ENCODE measurements at regions not wholly inside any gene's neighbourhood (a gene's known extent, or its start where the extent isn't known, plus 50 kb on each side); places are given as distances from the start of the nearest gene placed in this dataset.
"Not testable (repeated sequence)": the region's sequence is repeated elsewhere in the genome, so short reads cannot be mapped to it uniquely, and the experiment has no call there.

DNA sequence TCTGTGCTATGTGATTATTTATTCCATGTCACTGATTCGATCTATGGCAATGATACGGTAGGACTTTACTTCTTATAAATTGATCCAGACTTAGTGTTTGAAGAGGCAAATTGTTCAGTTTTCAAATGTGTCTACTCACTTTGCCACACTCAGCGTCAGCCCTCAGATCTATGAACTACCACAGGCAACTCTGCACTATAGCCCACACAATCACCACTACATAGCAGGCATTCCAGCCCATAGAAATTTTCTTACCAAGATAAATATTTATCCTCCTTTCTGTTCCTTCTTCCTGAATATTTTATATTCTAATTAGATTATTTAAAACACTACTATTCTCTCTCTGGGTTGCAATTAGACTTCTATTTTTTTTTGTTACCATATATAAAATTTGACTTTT, 776.1 kb downstream of the BRINP3 start:
- DNase-seq = no peak

DNA sequence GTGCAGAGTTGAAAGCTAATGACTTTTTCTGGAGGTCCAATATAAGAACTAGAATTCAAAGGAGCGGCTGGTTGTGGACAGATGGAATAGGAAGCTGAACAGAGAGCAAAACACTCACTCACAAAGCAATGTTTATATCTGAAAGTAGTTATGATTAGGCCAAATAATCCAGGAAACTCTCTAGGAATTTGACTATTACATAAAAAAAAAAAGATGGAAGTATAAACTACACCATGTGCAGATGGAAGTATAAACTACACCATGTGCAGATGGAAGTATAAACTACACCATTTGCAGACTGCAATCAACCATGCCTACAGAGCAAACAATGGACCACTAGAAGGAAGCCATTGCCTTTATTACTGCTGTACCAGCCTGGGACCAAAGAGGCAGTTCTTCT, 771.1 kb downstream of the BRINP3 start:
- no peak for DNase-seq

DNA sequence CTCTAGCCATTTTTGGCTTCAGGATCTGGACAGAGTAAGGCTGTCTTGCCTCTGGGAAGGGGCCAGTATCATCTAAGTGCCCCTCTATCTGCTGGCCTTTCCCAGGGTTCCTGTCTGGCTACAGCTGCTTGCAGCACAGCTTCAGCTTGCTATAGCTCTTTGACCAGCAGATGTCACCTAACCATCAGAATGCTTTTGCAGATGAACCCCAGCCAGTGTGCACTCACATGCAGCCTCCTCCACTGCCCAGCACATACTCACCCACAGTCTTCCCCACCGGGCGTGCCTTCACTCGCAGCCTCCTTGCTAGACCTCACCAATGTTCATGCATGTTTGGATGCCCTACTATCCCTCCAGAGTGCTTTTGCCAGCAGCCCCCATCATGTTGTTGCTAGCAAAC, 769.0 kb downstream of the BRINP3 start:
- DNase-seq = no peak

DNA sequence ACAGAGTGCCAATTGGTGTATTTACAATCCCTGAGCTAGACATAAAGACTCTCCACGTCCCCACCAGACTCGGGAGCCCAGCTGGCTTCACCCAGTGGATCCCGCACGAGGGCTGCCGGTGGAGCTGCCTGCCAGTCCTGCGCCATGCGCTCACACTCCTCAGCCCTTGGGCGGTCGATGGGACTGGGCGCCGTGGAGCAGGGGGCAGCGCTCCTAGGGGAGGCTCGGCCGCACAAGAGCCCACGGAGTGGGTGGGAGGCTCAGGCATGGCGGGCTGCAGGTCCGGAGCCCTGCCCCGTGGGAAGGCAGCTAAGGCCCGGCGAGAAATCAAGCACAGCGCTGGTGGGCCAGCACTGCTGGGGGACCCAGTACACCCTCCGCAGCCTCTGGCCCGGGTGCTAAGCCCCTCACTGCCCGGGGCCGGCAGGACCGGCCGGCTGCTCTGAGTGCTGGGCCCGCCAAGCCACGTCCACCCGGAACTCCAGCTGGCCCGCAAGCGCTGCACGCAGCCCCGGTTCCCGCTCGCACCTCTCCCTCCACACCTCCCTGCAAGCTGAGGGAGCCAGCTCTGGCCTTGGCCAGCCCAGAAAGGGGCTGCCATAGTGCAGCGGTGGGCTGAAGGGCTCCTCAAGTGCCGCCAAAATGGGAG, 759.4 kb downstream of the BRINP3 start:
- not testable (repeated sequence) for DNase-seq

DNA sequence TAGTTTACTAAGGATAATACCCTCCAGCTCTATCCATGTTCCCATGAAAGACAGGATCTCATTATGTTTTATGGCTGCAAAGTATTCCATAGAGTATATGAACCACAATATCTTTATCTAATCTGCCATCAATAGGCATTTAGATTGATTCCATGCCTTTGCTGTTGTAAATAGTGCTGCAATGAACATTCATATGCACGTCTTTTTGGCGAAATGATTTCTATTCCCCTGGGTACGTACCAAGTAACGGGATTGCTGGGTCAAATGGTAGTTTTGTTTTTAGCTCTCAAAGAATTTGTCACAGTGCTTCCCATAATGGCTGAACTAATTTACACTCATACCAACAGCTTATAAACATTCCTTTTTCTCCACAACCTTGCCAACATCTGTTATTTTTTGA, 750.9 kb downstream of the BRINP3 start:
- DNase-seq = no peak

GRCh38 chr1:189751311-189751710, 726.4 kb downstream of the BRINP3 start:
- no peak for DNase-seq

GRCh38 chr1:189752461-189752995, 725.1 kb downstream of the BRINP3 start:
- no peak for DNase-seq

- DNase-seq = not testable (repeated sequence)
Observed at GRCh38 chr1:189755100-189755499, 722.6 kb downstream of the BRINP3 start.

DNA sequence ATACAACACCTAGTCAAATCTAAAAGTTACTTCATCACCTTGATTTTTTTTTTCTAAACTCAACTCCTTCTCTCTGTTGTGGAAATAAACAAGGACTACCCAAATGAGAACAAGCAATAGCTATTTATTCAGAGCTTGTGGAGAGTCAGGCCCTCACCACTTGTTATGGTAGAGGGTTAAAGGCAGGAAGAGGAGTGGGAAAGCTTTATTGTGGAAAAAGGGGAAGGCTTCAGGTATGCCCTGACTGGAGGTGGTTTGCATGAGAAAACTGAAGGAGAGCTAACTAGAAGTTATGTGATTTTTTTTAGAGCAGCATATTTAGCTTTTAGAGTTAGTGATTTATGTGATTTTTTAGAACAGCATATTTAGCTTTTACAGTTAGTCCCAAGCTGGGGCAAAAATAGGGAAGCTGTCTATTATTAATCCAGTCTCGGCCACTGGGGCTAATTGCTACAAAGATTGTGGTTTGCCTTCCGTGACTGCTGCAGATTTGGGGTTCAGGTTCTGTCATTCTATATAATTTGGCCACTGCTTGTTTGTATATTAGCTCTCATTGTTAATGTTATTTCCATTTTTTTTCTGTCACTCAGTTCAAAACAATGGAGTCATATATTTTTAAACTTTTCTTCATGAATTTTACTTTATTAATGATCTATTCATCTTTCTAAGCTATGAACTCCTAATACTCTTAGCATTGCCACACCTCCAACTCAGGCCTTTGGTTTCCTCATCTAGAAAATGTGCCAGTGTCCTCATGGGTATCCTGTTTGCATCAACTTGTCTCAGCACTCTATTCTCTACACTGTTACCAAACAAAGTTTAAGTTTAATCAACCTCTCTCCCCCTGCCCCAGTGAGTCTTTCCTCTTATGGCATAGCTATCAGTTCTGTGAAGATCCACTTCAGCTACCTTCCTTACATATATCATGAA, 713.0 kb downstream of the BRINP3 start:
- DNase-seq = no peak

GRCh38 chr1:189769448-189769847, 708.2 kb downstream of the BRINP3 start:
- DNase-seq = no peak

DNA sequence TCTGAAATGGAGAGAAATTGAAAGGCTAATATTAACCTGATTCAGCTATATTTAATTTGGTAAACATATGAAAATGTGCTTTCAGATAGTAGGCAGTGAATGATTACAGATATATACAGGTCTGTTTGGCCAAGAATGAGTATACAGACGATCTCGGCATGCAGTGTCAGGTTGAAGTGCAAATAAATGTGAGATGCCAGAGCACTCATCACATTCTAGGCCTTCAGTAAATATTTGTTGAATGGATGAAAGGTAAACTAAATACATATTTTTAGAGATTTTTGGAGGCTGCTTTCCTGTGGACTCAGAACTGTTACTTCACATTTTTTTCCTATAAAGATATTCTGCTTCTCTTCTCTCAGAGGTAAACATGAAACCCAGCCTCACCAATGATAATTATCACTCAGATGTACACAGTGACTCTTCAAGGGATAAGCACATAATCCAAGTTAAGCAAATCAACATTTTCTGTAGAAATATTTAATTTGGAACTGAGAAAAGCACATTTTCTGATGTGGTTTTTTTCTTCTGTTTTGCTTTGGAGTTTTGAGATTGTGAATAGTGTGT, 702.9 kb downstream of the BRINP3 start:
- DNase-seq = no peak

DNA sequence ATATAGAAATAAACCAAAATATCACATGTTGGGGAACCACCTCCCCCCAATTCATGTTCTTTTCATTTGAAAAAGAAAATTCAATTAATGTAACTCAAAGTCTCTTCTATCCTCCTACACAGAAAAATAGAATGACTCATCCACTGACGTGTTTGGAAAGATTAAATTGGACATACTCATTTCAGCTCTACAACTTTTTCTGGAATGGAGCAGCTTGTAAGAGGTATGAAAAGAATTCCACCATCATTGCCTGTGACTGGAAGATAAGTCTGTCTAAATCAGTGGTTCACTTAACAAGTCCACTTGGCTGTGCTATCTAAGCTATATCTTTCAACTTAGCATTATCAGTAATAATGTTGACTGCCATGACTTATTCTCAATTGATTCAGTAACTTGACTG, 702.3 kb downstream of the BRINP3 start:
- DNase-seq = no peak

GRCh38 chr1:189779034-189779433, 698.6 kb downstream of the BRINP3 start:
- DNase-seq = no peak

DNA sequence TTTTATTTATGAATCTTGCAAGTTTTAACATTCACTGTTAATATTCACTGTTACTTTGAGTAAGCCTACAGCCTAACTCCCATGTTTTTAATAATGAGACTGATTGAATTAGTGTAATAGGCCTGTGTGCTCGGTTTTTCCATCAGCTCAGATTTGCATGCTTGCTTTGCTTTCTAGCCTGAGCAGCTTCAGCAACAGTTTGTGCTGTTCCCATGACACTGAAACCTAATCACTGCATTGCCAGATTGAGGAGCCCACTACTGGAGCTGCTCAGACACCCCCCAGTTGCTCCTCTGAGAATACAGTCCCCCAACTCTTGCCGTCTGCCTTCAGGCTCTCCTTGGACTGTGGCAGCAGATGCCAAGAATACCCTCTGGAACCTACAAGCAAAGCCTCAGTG, 695.4 kb downstream of the BRINP3 start:
- DNase-seq = no peak

- DNase-seq = no peak
Observed at GRCh38 chr1:189783456-189783855, 694.2 kb downstream of the BRINP3 start.

GRCh38 chr1:189786761-189787160, 690.9 kb downstream of the BRINP3 start:
- no peak for DNase-seq

DNA sequence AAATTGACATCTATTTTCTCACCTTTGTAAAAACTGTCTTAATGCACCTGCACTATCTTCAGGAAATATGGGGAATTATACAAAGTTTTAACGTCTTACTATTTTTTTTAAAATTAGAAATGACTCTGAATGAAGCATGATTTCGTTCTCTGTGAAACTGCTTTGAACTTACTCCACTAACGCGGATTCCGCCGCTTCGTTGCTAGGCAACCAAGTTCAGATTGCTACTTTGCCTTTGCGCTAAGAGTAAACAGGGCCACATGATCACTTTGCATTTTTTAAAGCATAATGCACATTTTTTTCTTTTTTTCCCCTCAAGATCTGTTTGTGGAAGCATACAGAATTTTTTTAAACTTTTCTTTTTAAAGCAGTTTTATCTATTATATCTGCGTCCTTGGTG, 690.5 kb downstream of the BRINP3 start:
- DNase-seq = no peak

DNA sequence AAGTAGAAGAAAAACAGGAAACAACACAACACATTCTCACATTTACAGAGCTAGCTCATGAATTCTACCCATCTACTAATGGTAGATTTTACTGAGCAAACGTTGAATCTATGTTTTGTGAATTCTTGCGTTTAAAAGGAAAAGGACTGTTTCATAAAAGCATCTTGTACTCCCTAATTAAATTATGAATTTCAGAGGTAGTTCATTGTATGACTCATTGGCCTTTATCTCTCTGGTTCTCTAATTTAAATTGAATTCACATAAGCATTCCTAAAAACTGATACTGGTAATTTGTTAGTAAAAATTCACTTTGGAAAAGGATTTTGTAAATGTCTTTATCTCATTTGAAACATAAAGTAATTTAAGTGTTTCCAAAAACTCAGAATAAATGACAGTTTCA, 687.3 kb downstream of the BRINP3 start:
- DNase-seq = no peak

DNA sequence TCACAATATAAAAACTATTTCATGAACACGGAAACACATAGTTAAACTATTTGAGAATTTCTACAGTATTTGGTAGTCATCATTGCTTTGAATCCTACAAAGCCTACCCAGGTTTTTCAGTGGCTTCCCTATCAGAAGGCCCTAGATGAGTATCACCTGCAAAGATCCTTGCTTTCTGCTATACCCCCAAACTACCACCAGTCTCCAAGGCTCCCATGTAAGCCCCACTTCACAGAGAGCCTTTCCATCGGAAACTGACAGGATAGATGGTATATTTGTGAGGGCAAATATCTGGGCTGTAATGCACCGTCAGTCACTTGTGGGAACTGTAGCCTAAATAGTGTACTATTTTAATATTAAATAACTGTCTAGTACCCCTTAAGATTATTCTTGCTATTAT, 674.3 kb downstream of the BRINP3 start:
- no peak for DNase-seq

DNA sequence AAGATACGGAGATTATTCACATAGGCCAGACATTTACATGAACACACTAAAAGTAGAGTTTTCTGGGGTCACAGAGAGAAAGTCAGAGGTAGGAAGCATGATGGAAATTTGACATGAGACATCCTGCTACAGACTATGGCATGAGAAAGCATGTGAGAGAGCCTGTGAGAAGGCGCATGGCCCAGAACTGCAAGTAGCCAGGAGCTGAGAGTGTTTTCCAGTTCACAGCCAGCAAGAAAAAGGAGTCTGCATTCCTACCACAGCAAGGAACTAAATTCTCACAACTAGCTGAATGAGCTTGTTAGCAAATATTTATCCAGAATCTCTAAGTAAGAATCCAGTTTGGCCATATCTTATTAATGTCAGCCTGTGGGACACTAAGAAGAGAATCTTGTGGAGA, 673.3 kb downstream of the BRINP3 start:
- DNase-seq = no peak

GRCh38 chr1:189805735-189806134, 671.9 kb downstream of the BRINP3 start:
- DNase-seq = no peak

DNA sequence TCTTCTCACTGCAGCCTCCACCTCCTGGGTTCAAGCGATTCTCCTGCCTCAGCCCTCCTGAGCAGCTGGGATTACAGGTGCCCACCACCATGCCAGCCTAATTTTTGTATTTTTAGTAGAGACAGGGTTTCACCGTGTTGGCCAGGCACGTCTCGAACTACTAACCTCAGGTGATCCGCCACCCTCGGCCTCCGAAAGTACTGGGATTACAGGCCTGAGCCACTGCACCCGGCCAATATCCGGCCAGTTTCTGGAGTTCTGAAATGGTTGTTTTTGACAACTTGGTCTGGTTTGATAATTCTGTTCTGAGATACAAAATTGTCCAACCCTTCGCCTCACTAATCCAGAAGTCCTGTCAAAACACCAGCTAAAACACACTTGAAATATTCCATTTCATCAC, 667.0 kb downstream of the BRINP3 start:
- DNase-seq = not testable (repeated sequence)

GRCh38 chr1:189811960-189812359, 665.7 kb downstream of the BRINP3 start:
- no peak for DNase-seq

GRCh38 chr1:189816558-189816957, 661.1 kb downstream of the BRINP3 start:
- no peak for DNase-seq

All from DMS79 treated with DMSO at 0.1 percent for 48 hours (cell line).